Stomach (tissue), 8 donors: ENCODE measurements at regions not wholly inside any gene's neighbourhood (a gene's known extent, or its start where the extent isn't known, plus 50 kb on each side); places are given as distances from the start of the nearest gene placed in this dataset.

Experiments
- DNase-seq, 2 donors: peaks; one replicate each; pipeline versions ENCODE4 v3.0.0 to v3.0.0-alpha.2; 2013 to 2019
- H3K27ac ChIP-seq, 5 donors: fragments of 200-600 bp in 4 of 5; sonication (generic) in 4 of 5; one replicate each; pipeline ENCODE4 v1.5.1; 2013 to 2019; ENCODE audit warnings: mild to moderate bottlenecking in 1 of 5, moderate library complexity in 1 of 5
- H3K27me3 ChIP-seq, 3 donors: fragments of 200-600 bp; sonication (generic); one replicate each; pipeline ENCODE4 v1.5.1; 2017 to 2019; ENCODE audit warnings: mixed run types in 1 of 3
- H3K36me3 ChIP-seq, 4 donors: fragments of 200-600 bp; sonication (generic); 1 replicate in 3 of 4; 2 replicates in 1 of 4; pipeline ENCODE4 v1.5.1; 2016 to 2019
- H3K4me1 ChIP-seq, 4 donors: fragments of 200-600 bp; sonication (generic); one replicate each; pipeline ENCODE4 v1.5.1; 2016 to 2019
- H3K4me3 ChIP-seq, 4 donors: fragments of 200-600 bp; sonication (generic) in 3 of 4; one replicate each; pipeline ENCODE4 v1.5.1; 2016 to 2019; ENCODE audit warnings: mild to moderate bottlenecking in 1 of 4
- H3K9me3 ChIP-seq, 4 donors: fragments of 200-600 bp; sonication (generic); one replicate each; pipeline ENCODE4 v1.5.1; 2016 to 2019
- CTCF ChIP-seq, 7 experiments: fragments of 450-650 bp in 4 of 7; fragments of 200-600 bp in 3 of 7; sonication (generic) in 3 of 7; IDR thresholded peaks; one replicate each; pipeline ENCODE4 v1.5.1; 2016 to 2019; ENCODE audit warnings: antibody characterized with exemption in 7 of 7, control low read depth in 2 of 7, mild to moderate bottlenecking in 1 of 7
- EP300 ChIP-seq: sonication (generic); formaldehyde crosslinking; IDR thresholded peaks from one replicate; pipeline ENCODE4 v1.6.1; 2017; ENCODE audit warnings: antibody characterized with exemption
- POLR2A ChIP-seq, 4 donors: fragments of 450-650 bp; IDR thresholded peaks; one replicate each; pipeline ENCODE4 v1.6.1; 2016; ENCODE audit warnings: antibody characterized with exemption in 4 of 4, control low read depth in 2 of 4, mild to moderate bottlenecking in 1 of 4, moderate library complexity in 1 of 4
- POLR2AphosphoS5 ChIP-seq, 3 donors: sonication (generic); formaldehyde crosslinking; IDR thresholded peaks; one replicate each; pipeline ENCODE4 v1.6.1; 2016; ENCODE audit warnings: antibody characterized with exemption in 3 of 3
- WGBS, 5 donors: extraction: QIAGEN DNeasy Blood & Tissue Kit in 3 of 5; methylation state at CpG; one replicate each; pipeline versions ENCODE4 v1.1.5 to v1.1.7; 2013 to 2018; 5-methylcytosine and 5-hydroxymethylcytosine counted together
- intact Hi-C: fragments of 100-400 bp; cut with DNase I; formaldehyde crosslinking; loops from one replicate; pipeline ENCODE4 v1.15.1; 2023; ENCODE audit warnings: low total_unique reads
- donor health status: healthy with polysubstance abuse.
- donor health status: Bipolar disorder and iron deficiency.
- donor health status: healthy.

GRCh38 chr3:164230385-164231094, 847.8 kb downstream of the SI start:
- Histone ChIP-seq H3K36me3 (no peaks in the 10 kb centered on the region), H3K4me3 (no peak overlapping the region), H3K27ac (no peak overlapping the region), H3K27me3 (no peaks in the 10 kb centered on the region), H3K9me3 (no peaks in the 10 kb centered on the region), H3K4me1 (no peaks in the 10 kb centered on the region)
- 85 to 90% (median 88%) methylated on average over 3 of the region's 3 CpGs for WGBS, 5 donors
- intact Hi-C loops = no loop called here
- TF ChIP-seq CTCF (IDR thresholded peaks at IDR 0.05) (no peak), EP300 (no peak), POLR2A (IDR thresholded peaks at IDR 0.05) (no peak), POLR2AphosphoS5 (IDR thresholded peaks at IDR 0.05) (no peak)
- DNase-seq = no peak

DNA sequence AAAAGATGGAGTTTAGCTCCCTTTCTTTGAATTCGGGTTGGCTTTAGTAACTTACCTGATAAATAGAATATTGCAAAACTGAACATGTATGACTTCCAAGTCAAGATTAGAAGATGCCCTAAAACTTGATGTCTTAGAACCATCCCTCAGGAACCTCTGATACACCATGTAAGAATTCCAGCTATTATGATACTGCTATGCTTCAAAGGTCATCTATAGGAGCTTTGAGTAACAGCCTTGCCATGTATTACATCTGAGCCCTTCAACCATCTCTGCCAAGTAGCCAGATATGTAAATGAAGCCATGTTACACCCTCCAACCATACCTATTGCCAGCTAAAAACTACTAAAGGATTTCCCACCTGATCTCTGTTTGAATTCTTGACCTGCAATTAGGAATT, 854.2 kb downstream of the SI start:
- 0 to 38% (median 2%) methylated on average over 1 of the region's 1 CpG for WGBS, 5 donors
- Histone ChIP-seq H3K27ac (no peak overlapping the region), H3K27me3 (no peaks in the 10 kb centered on the region), H3K4me3 (no peak overlapping the region), H3K9me3 (peaks cover 0 to 4% (median 2%) of the 10 kb centered on the region in 4 donors), H3K4me1 (no peaks in the 10 kb centered on the region), H3K36me3 (no peaks in the 10 kb centered on the region)
- no peak for DNase-seq
- TF ChIP-seq CTCF (IDR thresholded peaks at IDR 0.05) (no peak), POLR2AphosphoS5 (IDR thresholded peaks at IDR 0.05) (no peak), EP300 (no peak), POLR2A (IDR thresholded peaks at IDR 0.05) (no peak)
- intact Hi-C loops = no loop called here

- no peak for TF ChIP-seq POLR2A (IDR thresholded peaks at IDR 0.05)
- TF ChIP-seq CTCF (IDR thresholded peaks at IDR 0.05) = no peak
- TF ChIP-seq EP300 = no peak
- TF ChIP-seq POLR2AphosphoS5 (IDR thresholded peaks at IDR 0.05) = no peak
- Histone ChIP-seq H3K4me3 (no peak overlapping the region), H3K27ac (no peak overlapping the region), H3K36me3 (no peaks in the 10 kb centered on the region), H3K4me1 (no peaks in the 10 kb centered on the region), H3K27me3 (no peaks in the 10 kb centered on the region), H3K9me3 (peaks cover 0 to 13% (median 5%) of the 10 kb centered on the region in 4 donors)
- intact Hi-C loops = no loop called here
- WGBS, 5 donors = 37 to 40% (median 38%) methylated on average over 3 of the region's 3 CpGs
- no peak for DNase-seq
Observed at GRCh38 chr3:164222197-164222596, 856.1 kb downstream of the SI start.

GRCh38 chr3:164221297-164221696, 857.0 kb downstream of the SI start:
- no peak overlapping the region for H3K4me3 ChIP-seq
- H3K27ac ChIP-seq = no peak overlapping the region
- WGBS, 5 donors = 40 to 58% (median 54%) methylated on average over 1 of the region's 1 CpG
- DNase-seq = no peak
- no peak for TF ChIP-seq CTCF (IDR thresholded peaks at IDR 0.05)
- TF ChIP-seq POLR2AphosphoS5 (IDR thresholded peaks at IDR 0.05) = no peak
- no peak for TF ChIP-seq EP300
- TF ChIP-seq POLR2A (IDR thresholded peaks at IDR 0.05) = no peak
- H3K36me3 ChIP-seq = no peaks in the 10 kb centered on the region
- no peaks in the 10 kb centered on the region for H3K27me3 ChIP-seq
- H3K4me1 ChIP-seq = no peaks in the 10 kb centered on the region
- peaks cover 0 to 13% (median 5%) of the 10 kb centered on the region in 4 donors for H3K9me3 ChIP-seq
- intact Hi-C loops = no loop called here
